Endothelial cell of umbilical vein (primary cell): ENCODE measurements at regions not wholly inside any gene's neighbourhood (a gene's known extent, or its start where the extent isn't known, plus 50 kb on each side); places are given as distances from the start of the nearest gene placed in this dataset.

ENCODE experiments used
- BruUV-seq: library from RNA; stranded (reverse); fragments of 400-500 nt; replicated peaks from 2 replicates; lab custom pipeline; 2021; lab: Mats Ljungman, UMichigan
- CTCF ChIA-PET: fragments of 300-600, 350-600 bp; sonication (Branson Sonifier 250); formaldehyde crosslinking; loops from one replicate; lab custom pipeline; 2021; ENCODE audit warnings: antibody characterized with exemption, inconsistent platforms; lab: Charles Lee
- POLR2A ChIA-PET: fragments of 300-600, 350-600 bp; sonication (Branson Sonifier 250); formaldehyde crosslinking; loops from one replicate; lab custom pipeline; 2021; ENCODE audit warnings: antibody characterized with exemption, inconsistent platforms; lab: Charles Lee
- DNase-seq: peaks from one replicate; pipeline ENCODE4 v3.0.0-alpha.2; 2011; ENCODE audit warnings: low read depth, low spot score
- FAIRE-seq: peaks from 2 replicates; lab custom pipeline; 2011; peaks lifted over from hg19 to GRCh38; lab: Jason Lieb, UNC
- H2AFZ ChIP-seq: 2 replicates; pipeline ENCODE4 v1.6.0; 2012; ENCODE audit warnings: low read depth, low read length, control low read depth, inconsistent platforms
- H3K27ac ChIP-seq: 2 replicates; pipeline ENCODE4 v1.5.1; 2011; ENCODE audit warnings: low read depth, mild to moderate bottlenecking, control low read depth, low read length, moderate library complexity; ENCODE audit not compliant: insufficient read depth
- H3K27me3 ChIP-seq, 2 experiments: 2 replicates each; pipeline versions ENCODE4 v1.6.0 to v1.6.1; 2011; ENCODE audit warnings: low read length in 2 of 2, mixed read lengths in 1 of 2; ENCODE audit not compliant: control insufficient read depth in 2 of 2, insufficient read depth in 2 of 2
- H3K36me3 ChIP-seq, 2 experiments: 2 replicates in 1 of 2; 3 replicates in 1 of 2; pipeline ENCODE4 v1.5.1; 2011; ENCODE audit warnings: low read length in 2 of 2, mild to moderate bottlenecking in 1 of 2, moderate library complexity in 1 of 2; ENCODE audit not compliant: control insufficient read depth in 2 of 2, insufficient read depth in 2 of 2; ENCODE audit errors: extremely low read depth in 1 of 2
- H3K4me1 ChIP-seq: 3 replicates; pipeline ENCODE4 v1.5.1; 2011; ENCODE audit warnings: mild to moderate bottlenecking, low read length; ENCODE audit not compliant: control insufficient read depth, insufficient read depth; ENCODE audit errors: extremely low read depth
- H3K4me2 ChIP-seq: 2 replicates; pipeline ENCODE4 v1.6.1; 2011; ENCODE audit warnings: low read length, control low read depth, mixed read lengths; ENCODE audit not compliant: insufficient read depth
- H3K4me3 ChIP-seq, 3 experiments: fragments of 200-600 bp in 1 of 3; sonication (generic), shearing (Covaris generic) in 1 of 3; replicated peaks in 1 of 3; 2 replicates each; pipeline ENCODE4 v1.5.1; 2011 to 2016; ENCODE audit warnings: control low read depth in 3 of 3, low read length in 3 of 3, mild to moderate bottlenecking in 2 of 3, inconsistent platforms in 1 of 3, low read depth in 1 of 3, moderate library complexity in 1 of 3; ENCODE audit not compliant: insufficient read depth in 1 of 3
- H3K79me2 ChIP-seq: 2 replicates; pipeline ENCODE4 v1.6.0; 2012; ENCODE audit warnings: low read length, inconsistent platforms; ENCODE audit not compliant: control insufficient read depth, insufficient read depth
- H3K9ac ChIP-seq: replicated peaks from 2 replicates; pipeline ENCODE3; 2011; ENCODE audit warnings: low read length, control low read depth; ENCODE audit not compliant: insufficient read depth; ENCODE audit errors: extremely low read depth
- H3K9me1 ChIP-seq: replicated peaks from 3 replicates; pipeline ENCODE4 v1.6.0; 2011; ENCODE audit warnings: mild to moderate bottlenecking, low read length; ENCODE audit not compliant: control insufficient read depth, insufficient read depth; ENCODE audit errors: extremely low read depth
- H3K9me3 ChIP-seq: replicated peaks from 2 replicates; pipeline ENCODE4 v1.5.1; 2012; ENCODE audit warnings: low read length, inconsistent platforms; ENCODE audit not compliant: control insufficient read depth, insufficient read depth
- H4K20me1 ChIP-seq: replicated peaks from 2 replicates; pipeline ENCODE3; 2011; ENCODE audit warnings: mild to moderate bottlenecking, low read length; ENCODE audit not compliant: control insufficient read depth, insufficient read depth; ENCODE audit errors: extremely low read depth
- CTCF ChIP-seq, 2 donors: IDR thresholded peaks; 1 replicate in 1 of 2; 2 replicates in 1 of 2; pipeline ENCODE4 v1.5.1; 2011; ENCODE audit warnings: low read length in 2 of 2, mild to moderate bottlenecking in 2 of 2, moderate library complexity in 2 of 2, control low read depth in 1 of 2, inconsistent platforms in 1 of 2, low read depth in 1 of 2; ENCODE audit not compliant: insufficient read depth in 1 of 2; ENCODE audit errors: extremely low read depth in 1 of 2
- EZH2 ChIP-seq: IDR thresholded peaks from 2 replicates; pipeline ENCODE4 v1.6.1; 2012; ENCODE audit warnings: borderline replicate concordance, low read depth, mild to moderate bottlenecking, moderate library complexity, low read length, inconsistent platforms; ENCODE audit not compliant: severe bottlenecking
- FOS ChIP-seq: IDR thresholded peaks from 2 replicates; pipeline ENCODE4 v1.6.1; 2011; ENCODE audit warnings: mild to moderate bottlenecking, low read length, moderate library complexity, borderline replicate concordance; ENCODE audit not compliant: insufficient read depth
- JUN ChIP-seq: IDR thresholded peaks from 2 replicates; pipeline ENCODE4 v1.6.1; 2011; ENCODE audit warnings: borderline replicate concordance, low read depth; ENCODE audit not compliant: insufficient read length, insufficient read depth
- MAX ChIP-seq: IDR thresholded peaks from 2 replicates; pipeline ENCODE4 v1.6.1; 2011; ENCODE audit not compliant: insufficient read depth, insufficient read length
- POLR2A ChIP-seq: IDR thresholded peaks from 2 replicates; pipeline ENCODE4 v1.6.1; 2012; ENCODE audit warnings: low read depth, mild to moderate bottlenecking, control low read depth, low read length
- dilution Hi-C: fragments of 300-500 bp; cut with MboI; formaldehyde crosslinking; loops from one replicate; pipeline ENCODE4 v1.15.0; 2019; ENCODE audit warnings: low sequenced_read_pairs; ENCODE audit not compliant: extremely low pct_ligation_motif_present
- intact Hi-C: fragments of 100-400 bp; cut with micrococcal nuclease; formaldehyde crosslinking; loops from one replicate; pipeline ENCODE4 v1.10.0; 2022

- no peaks in the 10 kb centered on the region for H3K4me1 ChIP-seq
- no peak overlapping the region for H3K27ac ChIP-seq
- FAIRE-seq (no peak), DNase-seq (no peak)
- H3K36me3 ChIP-seq = no peaks in the 10 kb centered on the region
- BruUV-seq = no TSS peak
- no peaks in the 10 kb centered on the region for H3K79me2 ChIP-seq
- H3K9ac ChIP-seq = no peak overlapping the region
- no peaks in the 10 kb centered on the region for H3K27me3 ChIP-seq
- no peaks in the 10 kb centered on the region for H4K20me1 ChIP-seq
- H3K4me3 ChIP-seq = no peak overlapping the region
- TF ChIP-seq POLR2A (no peak), JUN (no peak), FOS (no peak)
- ChIA-PET CTCF (no interaction called here), POLR2A (no interaction called here)
- H3K9me3 ChIP-seq = peaks cover 3% of the 10 kb centered on the region
- intact Hi-C loops (no loop called here), dilution Hi-C loops (no loop called here)
- H3K4me2 ChIP-seq = no peak overlapping the region
- no peaks in the 10 kb centered on the region for H3K9me1 ChIP-seq
- H2AFZ ChIP-seq = no peak overlapping the region
Measured at GRCh38 chr2:8365331-8365910, 316.4 kb upstream of the ID2 start.

- Histone ChIP-seq H3K4me1 (no peaks in the 10 kb centered on the region), H3K79me2 (no peaks in the 10 kb centered on the region), H3K9ac (no peak overlapping the region), H3K27me3 (no peaks in the 10 kb centered on the region), H4K20me1 (no peaks in the 10 kb centered on the region), H3K27ac (no peak overlapping the region), H3K36me3 (no peaks in the 10 kb centered on the region), H2AFZ (no peak overlapping the region), H3K4me3 (no peak overlapping the region), H3K9me3 (peaks cover 3% of the 10 kb centered on the region), H3K9me1 (no peaks in the 10 kb centered on the region), H3K4me2 (no peak overlapping the region)
- no TSS peak for BruUV-seq
- TF ChIP-seq JUN (no peak), EZH2 (no peak), FOS (no peak), POLR2A (no peak), MAX (no peak), CTCF (IDR thresholded peaks at IDR 0.05; ENCODE audit: extremely low read depth in 1 of 2, insufficient read depth in 1 of 2, low read depth in 1 of 2, low read length in 2 of 2) (no peak)
- FAIRE-seq (no peak), DNase-seq (no peak)
- ChIA-PET CTCF (no interaction called here), POLR2A (no interaction called here)
- dilution Hi-C loops (no loop called here), intact Hi-C loops (no loop called here)
Measured at GRCh38 chr2:8367833-8368232, 314.0 kb upstream of the ID2 start.
